Prostate gland (tissue), 2 donors: ENCODE measurements at regions not wholly inside any gene's neighbourhood (a gene's known extent, or its start where the extent isn't known, plus 50 kb on each side); places are given as distances from the start of the nearest gene placed in this dataset.
"Not testable (repeated sequence)": the region's sequence is repeated elsewhere in the genome, so short reads cannot be mapped to it uniquely, and the experiment has no call there.

Experiments used
- CTCF ChIP-seq, 4 experiments: fragments of 200-600 bp in 2 of 4; fragments of 450-650 bp in 2 of 4; sonication (generic) in 2 of 4; IDR thresholded peaks; 1 replicate in 3 of 4; 2 replicates in 1 of 4; pipeline ENCODE4 v1.5.1; 2016 to 2019; ENCODE audit warnings: antibody characterized with exemption in 4 of 4, mild to moderate bottlenecking in 2 of 4, moderate library complexity in 2 of 4
- POLR2A ChIP-seq: fragments of 450-650 bp; IDR thresholded peaks from one replicate; pipeline ENCODE4 v1.6.1; 2016; ENCODE audit warnings: antibody characterized with exemption, mild to moderate bottlenecking

- not testable (repeated sequence) for TF ChIP-seq CTCF (IDR thresholded peaks at IDR 0.05); POLR2A
Observed at GRCh38 chr14:105713160-105713559, 186.8 kb downstream of the TMEM121 start.
